GM21723 (cell line): ENCODE measurements at regions not wholly inside any gene's neighbourhood (a gene's known extent, or its start where the extent isn't known, plus 50 kb on each side); places are given as distances from the start of the nearest gene placed in this dataset.
"Not testable (repeated sequence)": the region's sequence is repeated elsewhere in the genome, so short reads cannot be mapped to it uniquely, and the experiment has no call there.

Experiments used
- ATAC-seq: cut with Tn5 transposase; IDR thresholded peaks from one replicate; pipeline ENCODE4 v1.9.1; 2021; ENCODE audit warnings: mild to moderate bottlenecking, moderate library complexity; ENCODE audit not compliant: unreplicated experiment

DNA sequence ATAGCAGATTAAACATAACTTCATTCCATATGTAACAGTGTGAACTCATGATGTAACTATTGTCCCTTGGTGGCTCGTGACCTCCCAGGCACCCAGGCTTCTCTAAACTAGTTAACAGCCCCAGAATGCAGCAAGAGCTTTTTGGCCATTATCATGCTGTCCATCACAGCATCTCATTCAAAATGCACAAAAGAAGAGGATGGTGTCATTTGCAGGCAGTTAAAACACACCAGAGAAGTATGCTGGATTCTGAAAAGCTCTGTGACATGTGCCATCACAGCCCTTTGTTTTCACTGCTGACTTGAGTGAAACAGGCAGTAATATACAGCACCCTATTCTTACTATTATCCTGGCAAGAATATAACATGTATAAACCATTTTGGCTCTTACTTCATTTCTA is 117.6 kb upstream of the CHMP2B start:
- no peak for ATAC-seq

DNA sequence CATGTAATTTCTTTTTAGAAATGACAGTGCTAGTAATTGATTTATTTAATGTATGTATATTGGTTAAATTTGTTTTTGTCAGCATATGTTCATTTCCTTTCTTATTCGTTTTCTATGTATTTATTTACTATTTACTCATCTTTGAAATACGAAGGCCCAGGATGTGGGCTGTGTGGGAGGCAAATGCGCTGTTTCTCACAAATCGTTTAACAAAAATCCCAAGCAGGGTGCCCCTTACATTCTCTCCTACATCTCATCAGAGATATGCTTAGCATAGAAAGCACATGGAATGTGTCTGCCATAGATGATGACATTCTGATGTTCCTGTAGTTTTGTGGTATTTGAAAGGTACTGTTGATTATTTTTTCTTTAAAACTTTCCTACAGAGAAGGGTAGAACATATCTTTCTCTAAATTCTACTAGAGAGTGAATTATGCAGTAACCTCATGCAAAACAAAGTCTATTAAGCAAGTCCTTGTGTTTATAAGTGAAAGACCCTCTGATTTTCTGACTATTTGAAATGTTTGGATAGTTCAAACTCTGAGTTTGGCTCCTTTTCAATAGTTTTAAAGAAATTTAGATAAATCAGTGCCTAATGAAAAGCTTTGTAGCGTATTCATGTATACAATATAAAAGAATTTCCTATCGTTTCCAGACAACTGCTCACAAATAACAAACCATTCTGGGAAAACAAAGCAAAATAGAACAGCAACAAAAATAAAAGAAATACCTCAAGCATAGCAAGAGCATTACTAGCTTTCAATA is 111.1 kb upstream of the VGLL3 start:
- no peak for ATAC-seq

DNA sequence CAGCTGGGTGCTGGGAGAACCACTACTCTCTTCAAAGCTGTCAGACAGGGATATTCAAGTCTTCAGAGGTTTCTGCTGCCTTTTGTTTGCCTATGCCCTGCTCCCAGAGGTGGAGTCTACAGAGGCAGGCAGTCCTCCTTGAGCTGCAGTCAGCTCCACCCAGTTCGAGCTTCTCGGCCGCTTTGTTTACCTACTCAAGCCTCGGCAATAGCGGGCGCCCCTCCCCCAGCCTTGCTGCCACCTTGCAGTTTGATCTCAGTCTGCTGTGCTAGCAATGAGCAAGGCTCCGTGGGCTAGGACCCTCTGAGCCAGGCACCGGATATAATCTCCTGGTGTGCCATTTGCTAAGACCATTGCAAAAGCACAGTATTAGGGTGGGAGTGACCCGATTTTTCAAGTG is 106.8 kb upstream of the VGLL3 start:
- ATAC-seq: not testable (repeated sequence)

DNA sequence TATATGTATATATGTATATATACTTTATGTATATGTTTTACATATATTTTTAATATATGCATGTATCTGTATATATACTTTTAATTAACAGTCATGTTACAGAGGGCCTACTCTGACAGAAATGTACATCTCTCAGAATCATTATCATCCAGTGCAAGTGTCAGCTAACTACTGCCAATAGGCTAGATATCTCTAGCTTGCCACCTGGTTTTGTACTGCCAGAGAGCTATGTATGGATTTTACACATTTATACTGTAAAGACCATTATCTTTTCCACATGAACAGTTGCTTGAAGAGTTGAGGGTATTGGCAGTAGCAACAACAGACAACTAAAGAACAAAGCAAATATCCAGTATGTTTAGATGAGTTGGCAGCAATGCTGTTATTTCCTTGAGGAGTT is 99.7 kb upstream of the VGLL3 start:
- ATAC-seq: no peak

DNA sequence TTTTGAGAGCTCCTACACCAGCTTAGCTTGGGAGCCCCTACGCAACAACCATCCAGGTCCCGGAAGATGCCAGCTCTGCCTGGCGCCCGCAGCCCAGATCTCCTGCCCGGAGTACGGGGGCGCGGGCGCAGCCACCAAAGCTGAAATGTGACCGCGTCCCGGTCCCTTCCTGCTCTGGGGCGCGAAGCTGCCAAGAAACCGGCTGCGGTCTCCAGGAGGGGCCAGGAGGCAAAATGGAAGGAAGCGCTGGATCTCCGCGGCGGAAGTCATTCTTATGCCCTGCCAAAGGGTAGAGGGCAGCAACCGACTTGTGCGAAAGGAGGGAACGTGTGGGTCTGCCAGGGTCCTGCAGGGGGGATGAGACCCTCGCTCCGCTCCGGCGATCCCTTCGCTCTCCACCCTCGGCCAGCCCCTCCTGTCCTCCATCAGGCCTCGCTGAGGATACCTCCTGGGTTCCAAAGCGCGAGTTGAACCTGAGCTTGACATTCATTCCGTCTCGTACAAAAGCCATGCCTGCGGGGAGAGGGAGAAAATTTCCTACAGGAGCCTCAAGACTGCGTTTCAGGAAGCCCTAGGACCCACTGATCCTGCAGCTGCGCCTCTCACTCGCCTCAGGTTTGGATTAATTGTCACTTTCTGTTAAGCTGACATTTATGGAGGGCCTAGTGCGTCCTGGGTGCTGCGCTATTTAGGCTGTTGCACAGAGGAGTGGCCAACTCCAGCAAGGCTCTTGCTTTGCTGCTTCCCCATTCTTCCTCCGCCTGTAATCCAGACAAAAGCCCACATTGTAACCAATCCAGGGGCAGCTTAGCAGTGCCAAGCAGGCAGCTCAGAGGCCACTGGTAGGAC is 98.3 kb upstream of the VGLL3 start:
- ATAC-seq: peak; percentile 79

DNA sequence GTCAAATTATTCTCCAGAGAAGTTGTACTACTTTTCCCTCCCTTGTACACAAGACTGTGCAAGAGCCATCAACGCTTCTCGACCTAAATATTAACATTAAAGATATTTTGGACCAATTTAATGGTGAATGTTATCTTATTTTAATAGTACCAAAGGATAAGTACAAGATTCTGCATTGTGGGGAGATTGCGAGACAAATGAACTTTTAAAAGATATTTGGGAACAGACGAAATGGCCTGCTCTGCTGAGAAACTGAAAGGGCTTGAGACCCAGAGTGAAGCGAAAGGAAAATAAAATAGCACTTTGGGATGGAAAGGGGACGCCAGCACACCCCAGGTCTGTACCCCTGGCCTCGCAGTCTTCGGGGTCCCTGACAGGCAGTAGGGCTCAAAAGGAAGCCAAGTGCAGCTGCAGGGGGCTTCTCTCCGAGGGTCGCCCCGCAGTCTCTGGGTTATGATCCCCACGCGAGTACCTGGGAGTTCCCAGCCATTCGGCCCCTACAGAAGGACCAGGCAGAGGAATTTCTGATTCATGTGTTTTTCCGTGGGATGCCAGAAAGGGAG is 97.6 kb upstream of the VGLL3 start:
- peak; percentile 13 for ATAC-seq

DNA sequence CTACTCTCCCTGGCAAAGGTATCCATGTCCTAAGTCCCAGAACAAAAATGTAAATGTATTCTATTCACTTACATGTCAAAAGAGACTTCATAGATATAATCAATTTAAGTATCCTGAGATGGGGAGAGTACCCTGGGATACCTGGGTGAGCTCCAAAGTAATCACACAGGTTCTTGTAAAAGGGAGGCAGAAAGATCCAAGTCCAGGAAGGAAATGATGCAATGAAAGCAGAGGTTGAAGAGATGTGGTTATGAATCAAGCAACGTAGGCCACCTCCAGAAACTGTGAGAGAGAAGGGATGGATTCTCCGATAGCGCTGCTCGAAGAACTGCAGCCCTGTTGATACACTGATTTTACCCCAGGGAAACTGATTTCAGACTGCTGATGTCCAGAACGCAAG is 93.9 kb upstream of the VGLL3 start:
- no peak for ATAC-seq

DNA sequence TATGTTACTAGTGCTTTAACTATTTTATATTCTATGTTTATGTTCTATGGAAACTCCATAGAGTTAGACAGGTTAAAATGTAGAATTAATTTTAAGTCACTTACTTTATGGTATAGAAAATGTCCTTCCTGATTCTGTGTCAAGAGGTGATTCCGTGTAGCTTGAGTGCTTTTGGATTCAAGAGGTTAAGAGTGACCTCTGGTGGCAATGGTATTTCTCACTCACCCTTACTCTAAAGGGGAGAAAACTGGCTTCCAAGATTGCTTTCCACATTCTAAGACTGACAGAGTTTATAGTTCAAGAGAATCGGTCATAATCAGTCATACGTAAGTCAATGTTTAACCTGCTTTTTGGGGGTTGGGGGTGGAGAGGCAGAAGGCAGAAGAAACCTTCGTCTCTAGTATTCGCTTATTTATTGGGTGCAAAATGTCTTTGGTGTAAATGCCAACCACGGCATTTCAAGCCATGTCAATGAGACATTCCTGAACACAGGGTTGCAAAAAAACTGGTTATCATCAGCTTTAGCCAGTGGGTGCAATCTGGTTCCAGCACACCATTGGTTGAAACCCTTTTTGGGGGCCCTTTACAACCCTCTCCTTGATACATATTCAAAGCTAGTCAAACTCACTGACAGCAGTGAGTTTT is 92.0 kb upstream of the VGLL3 start:
- ATAC-seq: peak; percentile 80

DNA sequence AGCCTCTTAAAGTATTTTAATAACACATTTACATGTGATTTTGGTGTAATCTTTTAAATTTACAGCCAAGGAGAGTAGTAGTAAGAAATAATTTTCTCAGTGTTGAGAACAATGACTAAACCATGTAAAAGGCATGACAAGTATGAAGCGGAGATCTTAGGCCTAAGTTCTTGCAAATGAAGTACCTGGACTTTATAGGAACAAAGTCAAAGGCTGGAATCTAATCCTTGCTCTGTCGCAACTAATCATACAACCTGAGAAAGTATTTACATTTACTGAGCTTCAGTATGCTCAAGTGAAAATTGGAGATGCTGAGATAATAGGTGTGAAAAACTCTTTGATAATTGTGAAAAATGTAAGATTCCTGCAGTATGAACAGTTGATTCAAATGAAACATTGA is 86.4 kb upstream of the VGLL3 start:
- no peak for ATAC-seq

DNA sequence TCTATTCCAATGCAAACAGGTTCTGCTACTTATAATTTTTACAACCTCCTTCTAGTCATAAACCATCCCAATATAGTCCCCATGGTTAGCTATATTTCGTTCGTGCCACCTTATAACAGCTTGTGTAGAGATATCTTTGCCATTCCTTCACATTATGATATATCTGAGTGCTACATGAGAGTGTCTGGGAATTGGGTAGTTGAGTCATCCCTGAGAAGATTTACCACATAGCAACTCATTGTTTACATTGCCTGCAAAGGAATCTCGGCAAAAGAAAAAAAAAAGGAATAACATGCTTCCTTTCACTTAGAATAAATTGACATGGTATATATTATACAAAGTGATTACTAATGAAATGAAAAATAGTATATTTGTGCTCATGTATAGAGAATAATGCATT is 86.0 kb upstream of the VGLL3 start:
- no peak for ATAC-seq

DNA sequence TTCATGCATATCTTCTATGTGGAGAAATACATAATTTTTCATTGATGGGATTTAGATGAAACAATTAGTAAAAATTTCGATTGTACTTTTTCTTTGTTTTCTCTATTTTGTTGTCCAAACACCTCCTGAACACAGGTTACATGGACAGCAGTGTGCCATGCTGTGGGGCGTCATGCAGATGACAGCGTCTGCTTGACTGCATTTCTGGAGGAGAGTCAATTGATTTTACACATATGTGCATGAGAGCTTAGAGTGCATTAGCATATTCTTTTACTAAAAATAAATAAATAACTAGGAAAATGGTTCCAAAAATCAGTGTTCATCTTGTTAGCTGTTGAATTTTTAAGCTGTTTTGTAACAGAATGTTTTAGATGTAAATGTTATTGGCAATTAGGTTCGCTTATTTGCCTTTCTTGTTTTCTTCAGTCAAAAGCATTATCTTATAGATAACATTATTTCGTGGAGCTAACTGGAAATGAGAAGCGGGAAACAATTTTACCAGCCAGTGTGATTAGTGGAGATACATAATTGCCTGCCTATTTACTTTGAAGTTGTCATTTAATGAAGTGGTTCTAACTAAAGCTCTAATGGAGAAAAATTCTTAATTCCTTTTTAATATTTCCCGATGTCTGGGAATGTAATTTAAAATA is 82.7 kb upstream of the VGLL3 start:
- ATAC-seq: no peak

DNA sequence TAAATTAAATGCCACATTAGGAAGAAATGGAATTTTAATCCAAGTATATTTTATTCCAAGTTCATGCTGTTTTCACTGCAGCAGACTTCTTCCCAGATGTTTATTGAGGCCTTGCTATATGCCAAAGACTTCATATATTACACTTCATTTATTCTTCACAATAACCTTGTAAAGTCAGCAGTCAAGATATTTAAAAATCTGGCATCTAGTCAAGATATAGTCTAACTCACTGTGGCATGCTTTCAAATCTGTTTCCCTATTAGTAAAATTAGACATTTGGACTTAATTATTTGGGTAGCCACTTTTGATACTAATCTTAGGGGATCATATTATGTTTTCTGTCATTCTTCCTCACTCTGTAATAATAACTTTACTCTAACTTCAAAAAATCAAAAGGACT is 81.5 kb upstream of the VGLL3 start:
- no peak for ATAC-seq

DNA sequence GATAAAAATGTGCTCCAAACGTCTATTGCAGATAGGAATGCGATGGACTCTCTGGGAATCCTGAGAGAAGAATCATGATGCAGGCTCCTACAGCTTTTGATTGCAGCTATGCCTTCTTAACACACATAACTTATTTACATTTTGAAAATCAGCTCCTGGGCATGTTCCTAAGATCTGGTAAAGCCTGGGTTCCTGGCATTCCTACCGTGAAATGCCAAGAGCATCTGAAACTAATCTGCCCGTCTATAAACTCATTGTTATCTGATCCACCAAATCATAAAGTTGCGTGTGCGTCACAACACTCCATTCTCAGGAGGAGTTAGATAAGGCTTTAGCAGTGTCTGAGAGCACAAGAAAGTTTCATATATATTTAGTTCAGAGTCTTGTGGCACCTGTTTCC is 79.0 kb upstream of the VGLL3 start:
- no peak for ATAC-seq

DNA sequence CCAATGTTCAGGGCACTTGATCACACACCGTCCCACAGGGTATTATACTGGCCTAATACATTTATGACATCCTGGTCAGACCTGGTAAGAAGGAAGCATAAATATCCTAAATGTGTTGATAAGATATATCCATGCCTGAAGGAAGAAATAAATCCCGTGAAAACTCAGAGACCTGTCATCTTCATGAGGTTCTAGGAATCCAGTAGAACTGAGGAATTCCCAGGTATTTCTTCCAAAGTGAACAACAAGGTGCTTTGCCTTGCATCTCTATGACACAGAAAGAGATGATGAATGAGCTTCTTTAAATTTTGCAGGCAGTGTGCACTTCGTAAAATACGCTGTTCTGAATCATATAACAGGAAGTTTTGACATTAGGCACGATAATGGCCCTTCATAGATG is 78.1 kb upstream of the VGLL3 start:
- no peak for ATAC-seq

DNA sequence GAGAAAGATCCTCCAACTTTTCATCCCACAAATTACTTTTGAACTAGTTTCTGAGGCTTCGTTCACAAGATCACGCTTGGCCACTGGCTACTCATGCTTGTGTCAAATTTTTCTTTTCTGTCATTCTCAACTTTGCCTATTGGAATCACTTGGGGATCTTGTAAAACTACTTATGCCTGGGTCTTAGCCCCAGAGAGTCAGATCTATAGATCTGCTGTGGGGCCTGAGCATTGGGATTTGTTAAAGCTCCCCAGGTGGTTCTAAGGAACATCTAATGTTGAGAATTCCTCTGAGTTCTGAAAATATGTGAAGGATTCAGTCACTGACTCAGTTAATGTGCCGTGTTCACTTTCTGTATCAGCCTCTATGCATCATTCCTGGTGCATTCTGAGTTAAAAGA is 71.7 kb upstream of the VGLL3 start:
- ATAC-seq: no peak

DNA sequence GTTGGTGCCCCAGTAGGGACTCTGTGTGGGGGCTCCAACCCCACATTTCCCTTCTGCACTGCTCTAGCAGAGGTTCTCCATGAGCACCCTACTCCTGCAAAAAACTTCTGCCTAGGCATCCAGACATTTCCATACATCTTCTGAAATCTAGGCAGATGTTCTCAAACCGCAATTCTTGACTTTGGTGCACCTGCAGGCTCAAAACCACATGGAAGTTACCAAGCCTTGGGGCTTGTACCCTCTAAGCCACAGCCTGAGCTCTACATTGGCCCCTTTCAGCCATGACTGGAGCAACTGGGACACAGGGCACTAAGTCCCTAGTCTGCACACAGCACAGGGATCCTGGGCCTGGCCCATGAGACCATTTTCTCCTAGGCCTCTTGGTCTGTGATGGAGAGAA is 66.5 kb upstream of the VGLL3 start:
- ATAC-seq: no peak

DNA sequence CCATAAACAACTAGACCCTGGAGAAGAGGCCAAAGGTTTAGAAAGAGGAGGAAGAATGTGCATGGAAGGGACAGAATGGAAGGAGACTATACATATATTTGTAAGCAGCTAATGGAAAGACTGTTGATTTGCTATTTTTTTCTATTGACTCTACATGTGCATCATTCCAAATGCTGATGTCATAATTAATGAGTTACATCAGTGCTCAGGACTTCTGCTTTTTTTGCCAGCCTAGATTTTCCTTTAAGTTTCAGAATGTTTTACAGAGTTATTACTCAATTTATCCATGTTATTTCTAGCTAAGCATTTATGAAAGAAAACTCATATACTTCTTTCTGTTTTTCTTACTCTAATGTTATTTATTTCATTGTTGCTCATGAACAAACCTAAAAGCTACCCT is 62.6 kb upstream of the VGLL3 start:
- ATAC-seq: no peak

DNA sequence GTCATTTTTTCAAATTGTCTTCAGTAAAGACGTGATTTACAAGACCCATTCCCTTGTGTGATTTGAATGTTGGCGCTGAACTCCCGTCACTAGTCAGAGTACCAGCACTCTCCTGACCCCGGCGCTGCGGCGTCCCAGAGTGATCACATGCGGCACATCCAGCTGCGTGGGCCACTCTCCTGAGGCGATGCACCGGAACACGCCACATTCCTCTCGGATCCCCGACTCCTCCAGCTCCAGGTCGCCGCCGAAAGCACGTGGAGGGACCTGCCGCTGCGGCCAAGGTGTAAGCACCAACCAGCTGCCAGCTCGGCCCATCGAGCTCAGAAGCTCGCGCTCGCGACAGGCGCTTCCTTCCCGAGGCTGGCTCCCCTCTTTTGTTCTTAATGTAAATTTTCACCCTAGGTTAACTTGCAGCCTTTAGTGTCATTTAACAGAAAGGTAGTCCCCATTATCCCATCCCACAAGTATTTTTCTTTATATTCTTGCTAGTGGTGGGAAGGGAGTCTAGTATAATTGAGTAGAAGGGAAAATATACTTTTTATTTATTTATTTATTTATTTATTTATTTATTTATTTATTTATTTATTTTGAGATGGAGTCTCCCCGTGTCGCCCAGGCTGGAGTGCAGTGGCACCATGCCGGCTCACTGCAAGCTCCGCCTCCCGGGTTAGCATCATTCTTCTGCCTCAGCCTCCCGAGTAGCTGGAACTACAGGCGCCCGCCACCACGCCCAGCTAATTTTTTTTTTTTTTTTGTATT is 61.7 kb upstream of the VGLL3 start:
- no peak for ATAC-seq

DNA sequence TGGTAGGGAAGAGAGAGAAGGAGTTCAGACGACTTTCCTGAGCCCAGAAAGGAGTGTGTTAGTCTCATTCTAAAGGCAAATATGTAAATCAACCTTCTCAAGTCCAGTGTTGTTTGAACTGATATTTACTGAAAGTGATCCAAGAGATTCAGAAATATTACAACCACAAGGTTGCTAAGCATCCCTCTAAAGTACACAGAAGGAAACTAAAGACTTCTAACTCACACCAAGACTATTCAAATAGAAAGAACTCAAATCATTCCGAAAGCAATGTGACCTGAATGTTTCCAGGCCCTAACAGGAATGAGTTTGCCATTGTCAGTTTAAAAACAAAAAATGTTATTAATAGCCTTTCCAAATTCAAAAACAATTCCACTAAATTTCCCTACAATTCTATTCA is 56.9 kb upstream of the VGLL3 start:
- no peak for ATAC-seq

DNA sequence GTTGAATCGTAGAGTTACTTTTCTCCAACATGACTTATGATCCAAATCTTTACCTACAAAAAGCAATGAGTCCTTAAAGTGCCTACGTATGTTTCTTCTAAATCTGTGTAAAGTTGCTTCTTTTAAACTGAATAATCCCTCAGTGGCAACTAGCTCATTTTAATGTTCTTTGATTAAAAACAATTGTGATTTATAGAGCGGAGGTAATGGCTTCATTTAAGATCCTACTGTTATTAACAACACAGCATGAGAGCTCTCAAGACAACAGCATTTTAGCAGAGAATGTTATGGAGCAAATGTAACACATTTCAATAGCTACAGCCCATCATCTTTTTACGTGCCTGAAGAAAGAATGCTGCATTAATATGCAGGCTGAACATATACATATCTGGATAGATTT is 55.3 kb upstream of the VGLL3 start:
- no peak for ATAC-seq
